Prostate gland (tissue), 2 donors: ENCODE measurements at regions not wholly inside any gene's neighbourhood (a gene's known extent, or its start where the extent isn't known, plus 50 kb on each side); places are given as distances from the start of the nearest gene placed in this dataset.

Source experiments
- DNase-seq: peaks from one replicate; pipeline ENCODE4 v3.0.0-alpha.2; 2019; ENCODE audit warnings: low spot score
- H3K27ac ChIP-seq, 2 donors: fragments of 200-600 bp; sonication (generic); 2 replicates each; pipeline ENCODE4 v1.5.1; 2017 to 2019
- H3K27me3 ChIP-seq: fragments of 200-600 bp; sonication (generic); replicated peaks from 2 replicates; pipeline ENCODE4 v1.5.1; 2019; ENCODE audit not compliant: insufficient read depth
- H3K36me3 ChIP-seq, 2 donors: fragments of 200-600 bp; sonication (generic); 1 replicate in 1 of 2; 2 replicates in 1 of 2; pipeline versions ENCODE4 v1.5.1 to v1.8.1; 2017 to 2019
- H3K4me1 ChIP-seq: fragments of 200-600 bp; sonication (generic); replicated peaks from 2 replicates; pipeline ENCODE4 v1.5.1; 2019
- H3K4me3 ChIP-seq, 2 donors: fragments of 200-600 bp; sonication (generic); 2 replicates each; pipeline ENCODE4 v1.5.1; 2017 to 2019
- H3K9me3 ChIP-seq: fragments of 200-600 bp; sonication (generic); 2 replicates; pipeline ENCODE4 v1.5.1; 2017
- CTCF ChIP-seq, 4 experiments: fragments of 200-600 bp in 2 of 4; fragments of 450-650 bp in 2 of 4; sonication (generic) in 2 of 4; IDR thresholded peaks; 1 replicate in 3 of 4; 2 replicates in 1 of 4; pipeline ENCODE4 v1.5.1; 2016 to 2019; ENCODE audit warnings: antibody characterized with exemption in 4 of 4, mild to moderate bottlenecking in 2 of 4, moderate library complexity in 2 of 4
- POLR2A ChIP-seq: fragments of 450-650 bp; IDR thresholded peaks from one replicate; pipeline ENCODE4 v1.6.1; 2016; ENCODE audit warnings: antibody characterized with exemption, mild to moderate bottlenecking
- POLR2AphosphoS5 ChIP-seq: sonication (generic); formaldehyde crosslinking; IDR thresholded peaks from one replicate; pipeline ENCODE4 v1.6.1; 2017; ENCODE audit warnings: antibody characterized with exemption
- WGBS: methylation state at CpG from one replicate; pipeline ENCODE4 v1.1.5; 2018; 5-methylcytosine and 5-hydroxymethylcytosine counted together
- intact Hi-C: fragments of 100-400 bp; cut with DNase I; formaldehyde crosslinking; loops from one replicate; pipeline ENCODE4 v1.14.2; 2022

- no peak for DNase-seq
- Histone ChIP-seq H3K4me3 (no peak overlapping the region), H3K9me3 (no peaks in the 10 kb centered on the region), H3K27me3 (no peaks in the 10 kb centered on the region), H3K36me3 (no peaks in the 10 kb centered on the region), H3K4me1 (no peaks in the 10 kb centered on the region), H3K27ac (no peak overlapping the region)
- intact Hi-C loops: no loop called here
- TF ChIP-seq POLR2A (no peak), POLR2AphosphoS5 (no peak), CTCF (IDR thresholded peaks at IDR 0.05) (no peak)
- 73% methylated on average over 2 of the region's 2 CpGs for WGBS
These were observed 522.0 kb upstream of the KLHL1 start for GRCh38 chr13:70630247-70630646.

GRCh38 chr13:70623239-70623638 lies 515.0 kb upstream of the KLHL1 start:
- TF ChIP-seq CTCF (IDR thresholded peaks at IDR 0.05): peak in 2 of 4 experiments; percentile 18 to 23
- TF ChIP-seq POLR2AphosphoS5: no peak
- Histone ChIP-seq H3K4me3 (no peak overlapping the region), H3K27ac (no peak overlapping the region), H3K4me1 (no peaks in the 10 kb centered on the region), H3K36me3 (no peaks in the 10 kb centered on the region), H3K27me3 (no peaks in the 10 kb centered on the region), H3K9me3 (no peaks in the 10 kb centered on the region)
- DNase-seq: no peak
- intact Hi-C loops: no loop called here

GRCh38 chr13:70622796-70623195 lies 514.5 kb upstream of the KLHL1 start:
- TF ChIP-seq CTCF (IDR thresholded peaks at IDR 0.05) (no peak), POLR2A (no peak), POLR2AphosphoS5 (no peak)
- WGBS: 40% methylated on average over 5 of the region's 5 CpGs
- Histone ChIP-seq H3K4me1 (no peaks in the 10 kb centered on the region), H3K36me3 (no peaks in the 10 kb centered on the region), H3K27ac (no peak overlapping the region), H3K27me3 (no peaks in the 10 kb centered on the region), H3K9me3 (no peaks in the 10 kb centered on the region), H3K4me3 (no peak overlapping the region)
- DNase-seq: no peak
- intact Hi-C loops: no loop called here

GRCh38 chr13:70619936-70620335 lies 511.7 kb upstream of the KLHL1 start:
- Histone ChIP-seq H3K27me3 (no peaks in the 10 kb centered on the region), H3K27ac (no peak overlapping the region), H3K4me1 (no peaks in the 10 kb centered on the region), H3K4me3 (no peak overlapping the region), H3K36me3 (no peaks in the 10 kb centered on the region), H3K9me3 (no peaks in the 10 kb centered on the region)
- intact Hi-C loops: no loop called here
- TF ChIP-seq POLR2AphosphoS5 (no peak), POLR2A (no peak), CTCF (IDR thresholded peaks at IDR 0.05) (no peak)
- WGBS: 90% methylated on average over 2 of the region's 2 CpGs
- no peak for DNase-seq

- H3K4me3 ChIP-seq: no peak overlapping the region
- H3K27ac ChIP-seq: no peak overlapping the region
- no peaks in the 10 kb centered on the region for H3K9me3 ChIP-seq
- no peaks in the 10 kb centered on the region for H3K36me3 ChIP-seq
- H3K4me1 ChIP-seq: no peaks in the 10 kb centered on the region
- no peak for DNase-seq
- no peak for TF ChIP-seq POLR2AphosphoS5
- no peak for TF ChIP-seq CTCF (IDR thresholded peaks at IDR 0.05)
- no peak for TF ChIP-seq POLR2A
- intact Hi-C loops: no loop called here
- WGBS: 67% methylated on average over 3 of the region's 3 CpGs
- no peaks in the 10 kb centered on the region for H3K27me3 ChIP-seq
These were observed 508.6 kb upstream of the KLHL1 start for GRCh38 chr13:70616847-70617246.
